WTC11 (cell line): ENCODE measurements at regions not wholly inside any gene's neighbourhood (a gene's known extent, or its start where the extent isn't known, plus 50 kb on each side); places are given as distances from the start of the nearest gene placed in this dataset.

Experiments used
- CREB1 ChIP-seq: sonication (generic); formaldehyde crosslinking; IDR thresholded peaks from 2 replicates; pipeline ENCODE4 v1.8.0; 2023; ENCODE audit warnings: mild to moderate bottlenecking, missing genetic modification reagents
- OVOL2 ChIP-seq: fragments of 250-450 bp; sonication (Bioruptor Pico); IDR thresholded peaks from 2 replicates; pipeline ENCODE4 v1.9.0; 2021; ENCODE audit warnings: mild to moderate bottlenecking, borderline replicate concordance
- RORB ChIP-seq: fragments of 250-450 bp; sonication (Bioruptor Pico); IDR thresholded peaks from 2 replicates; pipeline ENCODE4 v1.9.0; 2021; ENCODE audit warnings: mild to moderate bottlenecking
- ZNF232 ChIP-seq: sonication (generic); formaldehyde crosslinking; IDR thresholded peaks from 2 replicates; pipeline ENCODE4 v1.8.0; 2022; ENCODE audit warnings: mild to moderate bottlenecking, missing genetic modification reagents
- TF ChIP-seq, protein P1 (sequence below): fragments of 200-600 bp; IDR thresholded peaks from 2 replicates; pipeline ENCODE4 v1.8.0; 2022; ENCODE audit warnings: antibody characterized with exemption
- TF ChIP-seq, protein P2 (sequence below): sonication (generic); formaldehyde crosslinking; IDR thresholded peaks from 2 replicates; pipeline ENCODE4 v1.8.0; 2023; ENCODE audit warnings: missing genetic modification reagents
- TF ChIP-seq, protein P3 (sequence below): sonication (generic); formaldehyde crosslinking; IDR thresholded peaks from 2 replicates; pipeline ENCODE4 v1.8.0; 2022; ENCODE audit warnings: mild to moderate bottlenecking, missing genetic modification reagents
- TF ChIP-seq, protein P4 (sequence below): sonication (generic); formaldehyde crosslinking; IDR thresholded peaks from 2 replicates; pipeline ENCODE4 v1.8.1; 2022; ENCODE audit warnings: mild to moderate bottlenecking, missing genetic modification reagents, moderate library complexity, borderline replicate concordance
- TF ChIP-seq, protein P5 (sequence below): sonication (generic); formaldehyde crosslinking; IDR thresholded peaks from 2 replicates; pipeline ENCODE4 v1.8.1; 2023; ENCODE audit warnings: mild to moderate bottlenecking, moderate library complexity, missing genetic modification reagents
- TF ChIP-seq, protein P6 (sequence below): fragments of 250-450 bp; sonication (Bioruptor Pico); IDR thresholded peaks from 2 replicates; pipeline ENCODE4 v2.1.2; 2022; ENCODE audit warnings: mild to moderate bottlenecking, moderate library complexity
- TF ChIP-seq, protein P7 (sequence below): sonication (generic); formaldehyde crosslinking; IDR thresholded peaks from 2 replicates; pipeline ENCODE4 v1.8.1; 2022; ENCODE audit warnings: missing genetic modification reagents, borderline replicate concordance

DNA sequence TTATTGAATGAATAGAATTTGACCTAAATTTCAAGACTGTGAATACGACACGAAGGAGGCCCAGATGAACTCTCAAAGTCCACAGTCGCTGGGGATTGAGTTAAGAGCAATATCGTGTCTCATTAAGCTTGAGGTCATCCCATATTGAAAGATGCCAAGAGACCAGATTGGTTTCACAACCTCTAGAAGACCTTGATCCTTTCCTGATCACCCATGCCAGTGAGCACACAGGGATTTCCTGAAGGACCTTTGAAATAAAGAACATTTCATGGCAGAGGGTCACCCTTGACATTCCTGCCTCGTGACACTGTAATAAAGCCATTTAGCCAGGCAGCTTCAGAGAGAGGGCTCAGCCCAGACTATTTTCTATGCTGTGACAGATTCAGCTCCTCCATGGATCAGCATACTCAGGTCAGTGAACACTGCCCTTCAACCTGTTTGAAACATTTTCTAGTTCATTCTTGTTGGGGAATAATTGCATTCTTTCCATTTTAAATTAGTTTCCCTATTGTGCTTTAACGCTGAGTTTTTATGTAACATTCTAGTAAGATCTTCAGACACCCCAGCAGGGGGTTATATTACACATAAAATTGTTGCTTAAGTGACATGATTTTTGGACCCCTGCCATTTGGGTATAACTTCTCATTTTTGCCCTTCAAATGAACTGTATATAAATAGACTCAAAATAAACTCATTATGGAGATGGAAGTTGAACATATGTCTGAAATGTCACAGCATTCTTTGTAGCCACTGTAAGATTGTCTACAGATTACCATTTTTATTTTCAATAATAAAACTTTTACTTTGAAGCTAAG is 213.2 kb downstream of the C12orf50 start:
- TF ChIP-seq CREB1 (CRISPR knock-in tag) (no peak), ZNF232 (CRISPR knock-in tag) (no peak), RORB (CRISPR knock-in tag) (no peak), OVOL2 (CRISPR knock-in tag) (no peak)
- TF ChIP-seq, protein P1, sequence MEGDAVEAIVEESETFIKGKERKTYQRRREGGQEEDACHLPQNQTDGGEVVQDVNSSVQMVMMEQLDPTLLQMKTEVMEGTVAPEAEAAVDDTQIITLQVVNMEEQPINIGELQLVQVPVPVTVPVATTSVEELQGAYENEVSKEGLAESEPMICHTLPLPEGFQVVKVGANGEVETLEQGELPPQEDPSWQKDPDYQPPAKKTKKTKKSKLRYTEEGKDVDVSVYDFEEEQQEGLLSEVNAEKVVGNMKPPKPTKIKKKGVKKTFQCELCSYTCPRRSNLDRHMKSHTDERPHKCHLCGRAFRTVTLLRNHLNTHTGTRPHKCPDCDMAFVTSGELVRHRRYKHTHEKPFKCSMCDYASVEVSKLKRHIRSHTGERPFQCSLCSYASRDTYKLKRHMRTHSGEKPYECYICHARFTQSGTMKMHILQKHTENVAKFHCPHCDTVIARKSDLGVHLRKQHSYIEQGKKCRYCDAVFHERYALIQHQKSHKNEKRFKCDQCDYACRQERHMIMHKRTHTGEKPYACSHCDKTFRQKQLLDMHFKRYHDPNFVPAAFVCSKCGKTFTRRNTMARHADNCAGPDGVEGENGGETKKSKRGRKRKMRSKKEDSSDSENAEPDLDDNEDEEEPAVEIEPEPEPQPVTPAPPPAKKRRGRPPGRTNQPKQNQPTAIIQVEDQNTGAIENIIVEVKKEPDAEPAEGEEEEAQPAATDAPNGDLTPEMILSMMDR: no peak
- TF ChIP-seq, protein P2, sequence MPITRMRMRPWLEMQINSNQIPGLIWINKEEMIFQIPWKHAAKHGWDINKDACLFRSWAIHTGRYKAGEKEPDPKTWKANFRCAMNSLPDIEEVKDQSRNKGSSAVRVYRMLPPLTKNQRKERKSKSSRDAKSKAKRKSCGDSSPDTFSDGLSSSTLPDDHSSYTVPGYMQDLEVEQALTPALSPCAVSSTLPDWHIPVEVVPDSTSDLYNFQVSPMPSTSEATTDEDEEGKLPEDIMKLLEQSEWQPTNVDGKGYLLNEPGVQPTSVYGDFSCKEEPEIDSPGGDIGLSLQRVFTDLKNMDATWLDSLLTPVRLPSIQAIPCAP (CRISPR knock-in tag): no peak
- TF ChIP-seq, protein P3, sequence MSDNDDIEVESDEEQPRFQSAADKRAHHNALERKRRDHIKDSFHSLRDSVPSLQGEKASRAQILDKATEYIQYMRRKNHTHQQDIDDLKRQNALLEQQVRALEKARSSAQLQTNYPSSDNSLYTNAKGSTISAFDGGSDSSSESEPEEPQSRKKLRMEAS (CRISPR knock-in tag): no peak
- TF ChIP-seq, protein P4, sequence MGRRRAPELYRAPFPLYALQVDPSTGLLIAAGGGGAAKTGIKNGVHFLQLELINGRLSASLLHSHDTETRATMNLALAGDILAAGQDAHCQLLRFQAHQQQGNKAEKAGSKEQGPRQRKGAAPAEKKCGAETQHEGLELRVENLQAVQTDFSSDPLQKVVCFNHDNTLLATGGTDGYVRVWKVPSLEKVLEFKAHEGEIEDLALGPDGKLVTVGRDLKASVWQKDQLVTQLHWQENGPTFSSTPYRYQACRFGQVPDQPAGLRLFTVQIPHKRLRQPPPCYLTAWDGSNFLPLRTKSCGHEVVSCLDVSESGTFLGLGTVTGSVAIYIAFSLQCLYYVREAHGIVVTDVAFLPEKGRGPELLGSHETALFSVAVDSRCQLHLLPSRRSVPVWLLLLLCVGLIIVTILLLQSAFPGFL: no peak
- TF ChIP-seq, protein P5, sequence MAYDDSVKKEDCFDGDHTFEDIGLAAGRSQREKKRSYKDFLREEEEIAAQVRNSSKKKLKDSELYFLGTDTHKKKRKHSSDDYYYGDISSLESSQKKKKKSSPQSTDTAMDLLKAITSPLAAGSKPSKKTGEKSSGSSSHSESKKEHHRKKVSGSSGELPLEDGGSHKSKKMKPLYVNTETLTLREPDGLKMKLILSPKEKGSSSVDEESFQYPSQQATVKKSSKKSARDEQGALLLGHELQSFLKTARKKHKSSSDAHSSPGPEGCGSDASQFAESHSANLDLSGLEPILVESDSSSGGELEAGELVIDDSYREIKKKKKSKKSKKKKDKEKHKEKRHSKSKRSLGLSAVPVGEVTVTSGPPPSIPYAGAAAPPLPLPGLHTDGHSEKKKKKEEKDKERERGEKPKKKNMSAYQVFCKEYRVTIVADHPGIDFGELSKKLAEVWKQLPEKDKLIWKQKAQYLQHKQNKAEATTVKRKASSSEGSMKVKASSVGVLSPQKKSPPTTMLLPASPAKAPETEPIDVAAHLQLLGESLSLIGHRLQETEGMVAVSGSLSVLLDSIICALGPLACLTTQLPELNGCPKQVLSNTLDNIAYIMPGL (CRISPR knock-in tag): no peak
- TF ChIP-seq, protein P6, sequence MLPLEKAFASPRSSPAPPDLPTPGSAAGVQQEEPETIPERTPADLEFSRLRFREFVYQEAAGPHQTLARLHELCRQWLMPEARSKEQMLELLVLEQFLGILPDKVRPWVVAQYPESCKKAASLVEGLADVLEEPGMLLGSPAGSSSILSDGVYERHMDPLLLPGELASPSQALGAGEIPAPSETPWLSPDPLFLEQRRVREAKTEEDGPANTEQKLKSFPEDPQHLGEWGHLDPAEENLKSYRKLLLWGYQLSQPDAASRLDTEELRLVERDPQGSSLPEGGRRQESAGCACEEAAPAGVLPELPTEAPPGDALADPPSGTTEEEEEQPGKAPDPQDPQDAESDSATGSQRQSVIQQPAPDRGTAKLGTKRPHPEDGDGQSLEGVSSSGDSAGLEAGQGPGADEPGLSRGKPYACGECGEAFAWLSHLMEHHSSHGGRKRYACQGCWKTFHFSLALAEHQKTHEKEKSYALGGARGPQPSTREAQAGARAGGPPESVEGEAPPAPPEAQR: no peak
- TF ChIP-seq, protein P7, sequence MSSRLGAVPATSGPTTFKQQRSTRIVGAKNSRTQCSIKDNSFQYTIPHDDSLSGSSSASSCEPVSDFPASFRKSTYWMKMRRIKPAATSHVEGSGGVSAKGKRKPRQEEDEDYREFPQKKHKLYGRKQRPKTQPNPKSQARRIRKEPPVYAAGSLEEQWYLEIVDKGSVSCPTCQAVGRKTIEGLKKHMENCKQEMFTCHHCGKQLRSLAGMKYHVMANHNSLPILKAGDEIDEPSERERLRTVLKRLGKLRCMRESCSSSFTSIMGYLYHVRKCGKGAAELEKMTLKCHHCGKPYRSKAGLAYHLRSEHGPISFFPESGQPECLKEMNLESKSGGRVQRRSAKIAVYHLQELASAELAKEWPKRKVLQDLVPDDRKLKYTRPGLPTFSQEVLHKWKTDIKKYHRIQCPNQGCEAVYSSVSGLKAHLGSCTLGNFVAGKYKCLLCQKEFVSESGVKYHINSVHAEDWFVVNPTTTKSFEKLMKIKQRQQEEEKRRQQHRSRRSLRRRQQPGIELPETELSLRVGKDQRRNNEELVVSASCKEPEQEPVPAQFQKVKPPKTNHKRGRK: no peak
